GM23248 (cell line): ENCODE measurements at regions not wholly inside any gene's neighbourhood (a gene's known extent, or its start where the extent isn't known, plus 50 kb on each side); places are given as distances from the start of the nearest gene placed in this dataset.

ENCODE experiments used
- EZH2 ChIP-seq: fragments of 200-600 bp; sonication (generic); IDR thresholded peaks from 2 replicates; pipeline ENCODE4 v1.6.1; 2018; ENCODE audit warnings: antibody characterized with exemption, mild to moderate bottlenecking; ENCODE audit not compliant: insufficient read depth, poor library complexity, severe bottlenecking
- EZH2phosphoT487 ChIP-seq: fragments of 200-600 bp; sonication (generic); IDR thresholded peaks from 2 replicates; pipeline ENCODE4 v1.6.1; 2018; ENCODE audit warnings: antibody characterized with exemption, moderate library complexity, mild to moderate bottlenecking, low read depth; ENCODE audit not compliant: insufficient read depth

- no peak for TF ChIP-seq EZH2
- TF ChIP-seq EZH2phosphoT487, result no peak
Observed at GRCh38 chr1:63255153-63255552, 67.2 kb upstream of the FOXD3 start.
